Glutamatergic neuron (in vitro differentiated cells): ENCODE measurements at regions not wholly inside any gene's neighbourhood (a gene's known extent, or its start where the extent isn't known, plus 50 kb on each side); places are given as distances from the start of the nearest gene placed in this dataset.

Source experiments
- DNase-seq: peaks from one replicate; pipeline ENCODE4 v3.0.0; 2022
- H3K27ac Mint-ChIP-seq: one replicate; pipeline ENCODE4 v1.8.0; 2020; ENCODE audit warnings: mild to moderate bottlenecking, mixed read lengths, inconsistent platforms; ENCODE audit not compliant: unreplicated experiment
- H3K27me3 Mint-ChIP-seq: one replicate; pipeline ENCODE4 v1.8.0; 2020; ENCODE audit warnings: mild to moderate bottlenecking, moderate library complexity, mixed read lengths, inconsistent platforms; ENCODE audit not compliant: unreplicated experiment
- H3K36me3 Mint-ChIP-seq: one replicate; pipeline ENCODE4 v1.8.0; 2020; ENCODE audit warnings: mild to moderate bottlenecking, mixed read lengths, inconsistent platforms; ENCODE audit not compliant: unreplicated experiment
- H3K4me1 Mint-ChIP-seq: one replicate; pipeline ENCODE4 v1.8.0; 2020; ENCODE audit warnings: mild to moderate bottlenecking, low read depth, mixed read lengths, inconsistent platforms; ENCODE audit not compliant: unreplicated experiment
- H3K4me3 Mint-ChIP-seq: one replicate; pipeline ENCODE4 v1.8.0; 2020; ENCODE audit warnings: mild to moderate bottlenecking, mixed read lengths, inconsistent platforms; ENCODE audit not compliant: unreplicated experiment
- H3K9me3 Mint-ChIP-seq: one replicate; pipeline ENCODE4 v1.8.0; 2020; ENCODE audit warnings: mild to moderate bottlenecking, moderate library complexity, mixed read lengths, inconsistent platforms; ENCODE audit not compliant: unreplicated experiment
- CTCF ChIP-seq: fragments of 200-600 bp; sonication (generic); IDR thresholded peaks from one replicate; pipeline ENCODE4 v1.5.0; 2021; ENCODE audit not compliant: partially characterized antibody, unreplicated experiment

- Mint-ChIP-seq H3K36me3 (peaks cover 10% of the 10 kb centered on the region), H3K4me1 (peaks cover 4% of the 10 kb centered on the region), H3K9me3 (no peaks in the 10 kb centered on the region), H3K4me3 (no peak overlapping the region), H3K27ac (no peak overlapping the region), H3K27me3 (no peaks in the 10 kb centered on the region)
- no peak for DNase-seq
- no peak for TF ChIP-seq CTCF
Measured at GRCh38 chr18:1191341-1191740, 286.7 kb downstream of the ADCYAP1 start.

- H3K9me3 Mint-ChIP-seq: peaks cover 6% of the 10 kb centered on the region
- no peak for TF ChIP-seq CTCF
- H3K27me3 Mint-ChIP-seq: peaks cover 4% of the 10 kb centered on the region
- no peak overlapping the region for H3K27ac Mint-ChIP-seq
- DNase-seq: no peak
- no peak overlapping the region for H3K4me3 Mint-ChIP-seq
- H3K36me3 Mint-ChIP-seq: no peaks in the 10 kb centered on the region
- peaks cover 15% of the 10 kb centered on the region for H3K4me1 Mint-ChIP-seq
Measured at GRCh38 chr18:1213126-1213525, 308.5 kb downstream of the ADCYAP1 start.

- TF ChIP-seq CTCF: no peak
- H3K4me3 Mint-ChIP-seq: no peak overlapping the region
- H3K9me3 Mint-ChIP-seq: no peaks in the 10 kb centered on the region
- H3K36me3 Mint-ChIP-seq: no peaks in the 10 kb centered on the region
- no peak for DNase-seq
- no peak overlapping the region for H3K27ac Mint-ChIP-seq
- peaks cover 18% of the 10 kb centered on the region for H3K4me1 Mint-ChIP-seq
- H3K27me3 Mint-ChIP-seq: peaks cover 6% of the 10 kb centered on the region
Measured at GRCh38 chr18:1222880-1223279, 318.2 kb downstream of the ADCYAP1 start.

- H3K27me3 Mint-ChIP-seq: peaks cover 5% of the 10 kb centered on the region
- no peak overlapping the region for H3K27ac Mint-ChIP-seq
- no peak for TF ChIP-seq CTCF
- no peak for DNase-seq
- H3K36me3 Mint-ChIP-seq: peaks cover 13% of the 10 kb centered on the region
- peaks cover 3% of the 10 kb centered on the region for H3K4me1 Mint-ChIP-seq
- H3K9me3 Mint-ChIP-seq: no peaks in the 10 kb centered on the region
- no peak overlapping the region for H3K4me3 Mint-ChIP-seq
Measured at GRCh38 chr18:1227025-1227424, 322.4 kb downstream of the ADCYAP1 start.

DNA sequence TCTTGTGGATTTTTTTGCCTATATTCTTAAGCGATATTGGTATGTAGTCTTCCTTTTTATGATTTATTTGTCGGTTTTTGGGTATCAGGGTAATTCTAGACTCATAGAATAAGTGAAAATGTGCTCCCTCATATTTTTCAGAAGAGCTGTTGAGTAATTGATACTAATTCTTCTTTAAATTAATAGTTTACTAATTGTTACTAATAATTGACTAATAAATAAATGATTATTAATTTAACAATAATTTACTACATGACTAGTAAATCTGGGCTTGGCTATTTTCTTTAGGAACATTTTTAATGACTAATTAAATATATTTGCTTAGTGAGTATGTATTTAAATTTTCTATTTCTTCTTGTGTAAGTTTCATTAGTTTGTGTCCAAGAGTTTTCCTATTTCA is 325.0 kb downstream of the ADCYAP1 start:
- no peak overlapping the region for H3K27ac Mint-ChIP-seq
- peaks cover 3% of the 10 kb centered on the region for H3K9me3 Mint-ChIP-seq
- peaks cover 2% of the 10 kb centered on the region for H3K27me3 Mint-ChIP-seq
- no peak for TF ChIP-seq CTCF
- no peak for DNase-seq
- peaks cover 34% of the 10 kb centered on the region for H3K36me3 Mint-ChIP-seq
- H3K4me1 Mint-ChIP-seq: no peaks in the 10 kb centered on the region
- no peak overlapping the region for H3K4me3 Mint-ChIP-seq
